Stimulated activated naive CD8-positive, alpha-beta T cell treated with anti-CD3 and anti-CD28 coated beads, Interleukin-15, amount 100 ng/mL, for 72 hours (primary cell): ENCODE measurements at regions not wholly inside any gene's neighbourhood (a gene's known extent, or its start where the extent isn't known, plus 50 kb on each side); places are given as distances from the start of the nearest gene placed in this dataset.

ENCODE experiments used
- ATAC-seq: fragments of 150-1000 bp; cut with Tn5 transposase; 2 replicates; pipeline ENCODE4 v1.10.0; 2021; ENCODE audit warnings: mild to moderate bottlenecking, moderate library complexity
- DNase-seq, 2 donors: peaks; one replicate each; pipeline ENCODE4 v3.0.0; 2021 to 2022
- H3K27ac Mint-ChIP-seq, 2 donors: one replicate each; pipeline ENCODE4 v1.8.0; 2022; ENCODE audit warnings: mild to moderate bottlenecking in 2 of 2, mixed read lengths in 2 of 2, moderate library complexity in 2 of 2
- H3K27me3 Mint-ChIP-seq: one replicate; pipeline ENCODE4 v1.8.0; 2022; ENCODE audit warnings: mixed read lengths
- H3K4me1 Mint-ChIP-seq: one replicate; pipeline ENCODE4 v1.8.0; 2022; ENCODE audit warnings: mild to moderate bottlenecking, mixed read lengths
- H3K4me3 Mint-ChIP-seq, 2 donors: one replicate each; pipeline ENCODE4 v1.8.0; 2022; ENCODE audit warnings: mild to moderate bottlenecking in 2 of 2, mixed read lengths in 2 of 2, moderate library complexity in 1 of 2
- H3K9me3 Mint-ChIP-seq, 2 donors: one replicate each; pipeline ENCODE4 v1.8.0; 2022; ENCODE audit warnings: mixed read lengths in 2 of 2

- Mint-ChIP-seq H3K4me1 (no peaks in the 10 kb centered on the region), H3K9me3 (no peaks in the 10 kb centered on the region), H3K4me3 (no peak overlapping the region), H3K27ac (no peak overlapping the region), H3K27me3 (no peaks in the 10 kb centered on the region)
- ATAC-seq: no peak
- DNase-seq: no peak
Measured at GRCh38 chr3:119091936-119092677, 53.9 kb upstream of the TEX55 start.

DNA sequence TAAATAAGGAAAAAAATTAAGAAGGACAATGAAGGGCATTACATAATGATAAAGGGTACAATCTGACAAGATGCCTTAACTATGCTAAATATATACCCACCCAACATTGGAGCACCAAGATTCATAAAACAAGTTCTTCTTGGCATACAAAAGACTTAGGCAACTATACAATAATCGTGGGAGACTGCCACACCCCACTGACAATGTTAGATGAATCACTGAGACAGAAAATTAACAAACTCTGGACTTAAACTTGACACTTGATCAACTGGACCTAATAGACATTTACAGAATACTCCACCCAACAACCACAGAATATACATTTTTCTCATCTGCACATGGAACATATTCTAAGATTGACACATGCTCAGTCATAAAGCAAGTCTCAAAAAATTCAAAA is 53.2 kb upstream of the IGSF11 start:
- Mint-ChIP-seq H3K4me1 (no peaks in the 10 kb centered on the region), H3K9me3 (no peaks in the 10 kb centered on the region), H3K4me3 (no peak overlapping the region), H3K27ac (no peak overlapping the region), H3K27me3 (no peaks in the 10 kb centered on the region)
- no peak for DNase-seq
- ATAC-seq: no peak

DNA sequence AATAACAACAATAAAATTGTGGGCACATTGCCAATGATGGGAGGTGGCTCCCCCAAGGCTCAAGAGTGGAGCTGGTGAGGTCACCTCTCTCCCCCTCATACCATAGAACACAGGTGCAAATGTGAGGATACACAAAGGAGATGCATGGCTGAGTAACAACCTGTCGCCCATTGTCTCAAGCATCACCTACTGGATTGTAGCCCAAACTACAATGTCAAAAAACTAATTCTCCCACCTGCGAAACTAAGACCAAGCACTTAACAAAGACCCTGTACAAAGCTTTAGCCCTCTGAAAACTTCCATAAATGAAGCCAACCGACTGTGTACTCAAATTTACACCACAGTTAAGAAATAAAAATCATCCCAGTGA is 50.4 kb upstream of the IGSF11 start:
- H3K9me3 Mint-ChIP-seq: no peaks in the 10 kb centered on the region
- no peak overlapping the region for H3K27ac Mint-ChIP-seq
- no peak overlapping the region for H3K4me3 Mint-ChIP-seq
- no peak for DNase-seq
- H3K27me3 Mint-ChIP-seq: no peaks in the 10 kb centered on the region
- no peak for ATAC-seq
- H3K4me1 Mint-ChIP-seq: no peaks in the 10 kb centered on the region

GRCh38 chr3:119084371-119085069 is 49.9 kb upstream of the IGSF11 start:
- Mint-ChIP-seq H3K27me3 (no peaks in the 10 kb centered on the region), H3K4me1 (no peaks in the 10 kb centered on the region), H3K4me3 (no peak overlapping the region), H3K9me3 (no peaks in the 10 kb centered on the region), H3K27ac (no peak overlapping the region)
- DNase-seq (no peak), ATAC-seq (peak; percentile 26)
